GM18508 (cell line): ENCODE measurements at regions not wholly inside any gene's neighbourhood (a gene's known extent, or its start where the extent isn't known, plus 50 kb on each side); places are given as distances from the start of the nearest gene placed in this dataset.

Experiments used
- ATAC-seq: cut with Tn5 transposase; IDR thresholded peaks from one replicate; pipeline ENCODE4 v1.9.1; 2021; ENCODE audit warnings: moderate number of reproducible peaks; ENCODE audit not compliant: insufficient read depth, unreplicated experiment

DNA sequence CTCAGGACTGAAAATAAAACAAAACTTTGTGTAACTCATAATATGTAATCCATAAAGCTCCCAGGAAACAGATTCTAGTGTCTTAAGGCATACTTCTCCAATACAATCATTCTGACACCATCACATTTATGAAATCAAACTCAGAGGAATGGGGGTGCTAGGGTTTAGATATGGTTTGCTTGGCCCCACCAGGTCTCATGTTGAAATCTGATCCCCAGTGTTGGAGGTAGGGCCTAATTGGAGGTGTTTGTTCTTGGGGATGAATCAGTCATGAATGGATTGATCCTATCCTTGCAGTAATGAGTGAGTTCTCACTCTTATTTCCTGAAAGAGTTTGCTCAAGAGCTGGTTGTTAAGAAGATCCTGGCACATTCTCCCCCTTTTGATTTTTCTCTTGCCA lies 380.9 kb downstream of the ETS1 start:
- ATAC-seq, result no peak

DNA sequence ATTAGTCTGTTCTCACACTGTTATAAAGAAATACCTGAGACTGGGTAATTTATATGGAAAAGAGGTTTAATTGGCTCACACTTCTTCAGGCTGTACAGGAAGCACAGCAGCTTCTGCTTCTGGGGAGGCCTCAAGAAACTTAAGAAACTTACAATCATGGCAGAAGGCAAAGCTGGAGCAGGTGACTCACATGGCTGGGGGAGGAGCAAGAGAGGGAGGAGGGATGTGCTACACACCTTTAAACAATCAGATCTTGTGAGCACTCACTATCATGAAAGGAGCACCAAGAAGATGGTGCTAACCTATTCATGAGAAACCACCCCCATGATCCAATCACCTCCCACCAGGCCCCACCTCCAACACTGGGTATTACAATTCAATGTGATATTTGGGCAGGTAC lies 381.6 kb downstream of the ETS1 start:
- ATAC-seq, result no peak

DNA sequence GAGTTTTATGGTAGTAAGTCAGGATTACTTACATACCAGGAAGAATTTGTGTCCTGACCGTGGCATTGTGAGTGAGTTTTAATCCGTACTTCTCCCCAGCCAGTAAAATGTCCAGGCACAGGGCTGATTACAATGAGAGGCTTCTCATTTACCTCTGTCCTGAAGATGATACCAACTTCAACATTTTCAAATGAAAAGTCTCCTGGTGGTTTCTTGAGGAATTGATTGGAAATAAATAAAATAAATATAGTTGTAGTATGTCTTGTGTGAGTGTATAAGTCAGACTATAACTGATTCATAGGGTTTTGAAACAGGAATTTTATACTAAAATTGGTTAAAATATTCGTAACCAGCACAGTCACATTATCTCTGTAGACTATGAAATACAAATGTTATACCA lies 382.5 kb downstream of the ETS1 start:
- no peak for ATAC-seq

DNA sequence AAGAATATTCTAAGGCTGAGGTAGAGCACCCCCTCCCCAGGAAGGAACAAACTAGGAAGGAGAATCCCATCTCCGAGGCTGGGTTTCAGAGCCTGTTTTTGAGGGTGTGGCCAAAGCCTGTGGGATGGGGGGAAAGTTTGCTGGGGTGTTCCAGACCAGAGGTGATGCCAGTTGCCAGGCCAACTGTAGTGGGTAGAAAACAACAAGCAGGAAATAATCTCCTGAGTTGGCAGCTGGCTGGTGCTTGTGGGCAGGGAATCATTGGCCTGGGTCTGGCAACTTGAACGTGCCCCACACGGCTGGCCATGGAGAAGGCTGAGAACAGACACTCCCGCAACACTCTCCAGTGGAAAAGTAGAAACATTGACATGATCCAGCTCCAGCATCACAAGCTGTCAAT lies 385.6 kb downstream of the ETS1 start:
- no peak for ATAC-seq

DNA sequence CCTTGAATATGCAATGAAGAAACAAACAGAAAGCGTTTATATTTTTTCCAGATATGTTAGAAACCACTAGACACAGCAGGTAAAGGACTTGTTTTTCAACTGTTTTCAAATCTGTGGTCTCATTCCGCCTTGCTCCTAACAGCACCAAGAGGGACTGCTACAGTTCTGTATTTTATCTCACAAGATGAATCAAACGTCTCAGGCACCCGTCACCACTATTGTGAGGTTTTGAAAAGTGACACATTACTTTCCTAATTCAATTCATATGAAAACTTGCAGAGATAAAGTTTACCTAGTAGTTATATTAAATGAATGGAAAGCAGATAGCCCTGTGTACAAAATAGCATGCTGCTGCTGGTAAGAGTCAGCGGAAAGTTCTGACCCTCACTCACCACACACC lies 386.3 kb downstream of the ETS1 start:
- no peak for ATAC-seq

DNA sequence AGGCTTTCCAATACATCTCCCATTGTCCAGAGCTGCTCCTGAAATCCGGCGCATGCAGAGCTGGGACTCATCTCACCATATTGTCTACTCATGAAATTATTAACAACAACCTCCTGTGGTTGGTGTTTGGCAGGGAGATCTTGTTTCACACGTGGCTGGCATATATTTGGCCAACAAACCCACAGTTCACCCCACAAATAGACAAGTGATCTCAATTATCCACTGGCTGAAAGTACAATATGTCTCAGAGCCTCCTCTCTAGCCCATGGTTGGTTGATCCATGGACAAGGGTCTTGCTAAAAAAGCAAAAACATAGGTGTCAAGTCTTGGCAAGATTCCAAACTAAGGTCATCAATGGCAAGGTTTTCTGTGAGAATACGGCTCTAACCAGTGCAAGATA lies 386.9 kb downstream of the ETS1 start:
- no peak for ATAC-seq

DNA sequence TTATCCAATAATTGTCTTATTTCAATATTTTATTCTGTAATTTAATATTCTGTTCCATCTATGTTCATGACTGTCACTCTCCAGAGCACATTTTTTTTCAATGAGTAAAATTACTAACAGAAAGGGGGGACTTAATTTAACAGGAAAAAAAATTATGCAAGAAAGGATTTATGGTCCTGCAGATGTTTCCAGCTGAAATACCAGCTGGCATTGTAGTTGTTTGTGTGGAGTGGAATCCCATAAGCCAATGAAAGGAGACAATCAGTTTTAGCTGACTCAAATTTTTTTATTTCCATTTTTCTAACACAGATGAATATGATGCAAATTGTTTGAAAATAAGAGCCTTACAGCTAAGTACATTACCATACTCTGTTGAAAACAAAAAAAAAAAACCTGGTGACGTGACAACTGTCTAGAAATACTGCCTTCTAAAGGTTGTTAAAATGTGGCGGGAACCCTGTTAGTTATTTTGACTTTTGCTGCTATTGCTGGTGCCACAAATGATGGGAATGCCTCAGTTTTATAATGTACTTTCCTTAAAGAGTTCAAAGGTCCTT lies 389.1 kb downstream of the ETS1 start:
- ATAC-seq, result no peak

DNA sequence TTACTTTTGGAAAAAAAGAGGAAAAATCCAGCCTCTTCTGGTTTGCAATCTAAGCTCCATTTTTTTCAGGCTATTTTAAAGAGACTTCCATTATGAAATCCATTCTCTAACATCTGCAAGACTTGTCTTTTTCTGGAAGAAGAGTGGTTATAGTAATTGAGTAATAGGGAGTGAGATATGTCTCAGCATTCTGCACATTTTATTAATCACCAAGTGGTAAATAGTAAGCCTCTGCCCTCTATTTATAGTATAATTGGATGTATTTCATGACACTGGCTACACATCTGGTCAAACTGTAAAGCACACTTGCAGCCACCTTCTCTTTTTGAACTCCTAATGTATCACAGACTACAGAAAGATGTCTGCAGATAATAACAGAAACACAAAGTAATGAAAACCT lies 391.1 kb downstream of the ETS1 start:
- no peak for ATAC-seq

DNA sequence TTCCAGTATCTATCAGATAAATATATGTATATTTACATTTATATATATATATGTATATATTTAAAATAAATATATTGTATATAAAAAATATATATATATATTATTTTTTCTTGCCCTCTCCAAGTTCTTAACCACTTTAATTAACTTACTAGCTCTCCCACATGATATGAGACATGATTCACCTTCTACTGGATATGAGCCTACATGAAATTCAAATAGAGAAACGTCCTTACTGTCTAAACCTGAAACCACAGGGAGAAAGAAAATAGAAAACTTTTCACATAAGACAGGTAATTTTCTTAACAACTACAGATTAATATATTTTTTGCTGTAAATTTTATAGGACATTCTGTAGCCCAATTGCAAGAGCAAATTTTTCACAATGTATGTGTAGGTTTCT lies 391.6 kb downstream of the ETS1 start:
- no peak for ATAC-seq

DNA sequence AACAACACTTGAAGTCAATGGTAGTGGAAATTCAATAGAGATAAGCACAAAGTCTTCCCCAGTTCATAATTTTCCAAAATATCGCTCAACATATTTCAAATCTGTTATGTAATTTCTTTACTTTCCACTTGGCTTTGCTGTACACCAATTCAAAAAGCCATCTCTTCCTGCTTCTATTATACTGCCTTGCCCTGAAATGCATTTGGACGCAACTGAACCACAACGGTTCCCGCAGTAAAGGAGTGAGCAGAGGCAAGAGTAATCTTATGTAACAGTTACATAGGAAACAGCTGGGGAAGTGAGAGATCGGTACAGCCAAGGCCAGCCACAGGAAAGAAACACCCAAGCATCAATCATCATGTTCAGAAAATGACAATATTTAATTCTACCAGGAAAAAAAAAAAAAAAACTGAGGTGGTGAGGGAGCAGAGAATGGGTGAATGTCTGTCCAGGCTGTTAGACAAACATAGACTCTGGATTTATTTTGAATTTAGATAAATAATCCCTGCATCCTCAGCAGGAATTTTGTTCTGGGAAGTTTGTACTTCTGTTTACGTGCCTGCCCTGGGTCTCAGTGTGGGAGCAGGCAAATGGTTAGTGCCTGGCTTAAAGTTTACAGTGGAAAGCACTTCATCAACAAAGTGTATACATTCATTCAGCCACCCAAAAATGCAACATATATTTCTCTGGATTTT lies 392.2 kb downstream of the ETS1 start:
- ATAC-seq, result no peak

DNA sequence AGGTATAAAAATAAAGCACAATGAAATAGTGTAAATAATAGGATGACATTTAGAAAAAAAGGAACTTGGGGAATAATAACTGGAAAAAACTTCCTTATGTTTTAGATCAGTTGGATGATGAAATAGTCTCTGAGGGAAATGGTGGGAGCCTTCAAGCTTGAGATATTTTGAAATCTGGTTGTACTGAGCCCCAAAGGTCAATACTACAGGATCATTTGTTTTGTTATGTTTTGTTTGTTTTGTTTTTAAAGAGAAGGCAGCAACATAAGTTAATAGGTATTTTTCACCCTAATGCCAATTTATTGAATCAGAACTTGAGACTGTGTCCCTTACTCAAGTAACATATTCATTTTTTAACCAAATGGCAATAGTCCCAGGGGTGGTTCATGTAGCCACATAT lies 393.1 kb downstream of the ETS1 start:
- ATAC-seq, result no peak

DNA sequence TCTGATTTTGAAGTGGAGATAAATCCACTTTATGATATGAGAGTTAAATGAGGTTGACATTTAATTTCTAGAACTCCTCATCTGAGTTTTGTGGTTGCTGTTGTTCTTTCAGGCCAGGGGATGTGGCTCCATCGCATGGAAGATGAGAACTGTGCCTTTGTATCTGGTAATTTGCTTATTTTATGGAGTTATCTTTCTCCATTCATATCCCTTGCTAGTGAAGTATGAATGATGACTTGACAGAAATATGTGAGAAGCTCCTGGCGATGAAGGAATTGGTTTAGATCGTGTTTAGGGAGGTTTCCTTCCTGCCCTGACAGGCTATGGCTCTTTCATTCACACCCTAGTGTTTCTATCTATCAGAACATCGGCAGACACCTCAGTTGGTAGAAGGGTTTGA lies 393.7 kb downstream of the ETS1 start:
- ATAC-seq, result no peak

DNA sequence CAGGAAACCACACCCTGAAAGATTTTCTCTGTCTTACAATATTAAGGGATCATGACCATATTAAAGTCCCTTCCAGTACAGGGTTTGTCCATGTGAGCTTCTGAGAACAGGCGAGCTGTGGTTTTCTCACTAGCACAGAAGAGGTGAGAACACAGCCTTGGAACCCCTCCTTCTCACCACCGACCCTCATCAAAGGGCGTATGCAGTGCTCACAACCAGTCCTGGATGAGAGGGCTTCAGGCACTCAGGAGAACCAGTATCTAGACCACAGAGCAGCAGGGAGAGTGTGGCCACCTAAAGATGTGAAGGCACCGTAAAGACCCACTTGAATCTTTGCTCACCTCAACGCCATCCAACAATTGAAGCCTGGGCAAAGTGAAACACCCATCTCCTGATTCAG lies 397.0 kb downstream of the ETS1 start:
- no peak for ATAC-seq

DNA sequence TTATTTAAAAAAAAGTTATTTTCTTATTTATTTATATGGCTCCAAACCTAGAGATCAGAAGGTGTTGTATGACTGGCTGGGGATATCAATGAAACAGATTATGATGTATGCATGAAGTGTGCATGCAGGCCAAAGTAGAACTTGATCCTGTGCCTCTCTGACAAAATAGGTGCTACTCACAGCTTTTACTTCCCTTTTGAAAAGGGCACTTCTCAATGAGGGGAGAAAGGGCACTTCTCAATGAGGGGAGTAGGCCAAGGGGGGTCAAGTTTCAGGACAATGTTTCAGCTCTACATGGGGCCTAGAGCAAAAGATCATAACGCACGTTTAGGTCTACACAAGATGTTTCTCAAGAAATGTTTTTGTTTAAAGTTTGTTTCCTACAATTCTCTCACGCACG lies 397.5 kb downstream of the ETS1 start:
- no peak for ATAC-seq

DNA sequence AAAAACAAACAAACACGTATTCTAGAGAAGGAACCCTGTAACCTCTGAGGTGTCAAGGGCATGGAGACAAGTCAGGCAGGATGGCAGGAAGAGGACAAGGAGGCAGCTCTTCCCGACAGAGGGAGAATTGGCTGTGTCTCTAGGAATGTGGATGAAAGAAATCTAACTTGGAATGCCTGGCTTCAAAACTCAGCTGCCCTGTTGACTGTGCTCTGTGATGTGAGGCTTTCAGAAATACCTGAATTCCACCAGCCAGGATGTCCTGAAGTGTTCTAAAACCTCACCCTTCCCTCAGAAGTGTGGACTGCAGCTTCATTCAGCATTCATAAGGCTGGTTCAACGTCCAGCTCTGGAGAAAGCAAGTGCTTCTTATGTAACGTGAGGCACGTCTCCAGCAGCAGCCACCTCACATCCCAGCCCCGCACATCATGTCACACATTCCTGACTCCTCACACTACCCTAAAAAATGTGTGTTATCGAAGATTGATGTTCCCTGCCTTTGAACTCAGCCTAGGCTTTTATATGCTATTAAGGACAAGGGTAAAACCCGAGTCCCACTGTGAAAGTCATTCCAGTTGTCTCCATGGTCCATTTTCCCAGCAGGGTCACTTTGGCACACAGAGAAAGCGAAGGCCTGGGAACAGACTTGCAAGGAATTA lies 398.9 kb downstream of the ETS1 start:
- ATAC-seq, result no peak

DNA sequence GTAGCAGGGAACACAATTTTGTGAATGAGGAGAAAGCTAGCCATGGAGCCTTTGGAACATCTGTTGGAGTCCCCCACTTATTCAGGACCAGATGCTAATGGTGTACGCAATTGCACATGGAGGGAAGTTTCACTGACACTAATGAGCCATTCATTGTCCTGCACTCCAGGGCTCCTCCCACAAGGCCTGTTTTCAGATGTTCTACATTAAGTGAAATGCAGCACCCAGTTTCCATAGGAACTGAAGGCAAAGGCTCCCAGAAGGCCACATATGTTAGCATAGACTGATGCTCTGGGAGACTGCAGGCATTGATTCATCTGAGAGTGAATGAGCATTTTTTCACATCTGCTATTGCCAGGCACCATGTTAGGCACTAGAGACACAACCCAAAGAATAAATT lies 399.5 kb downstream of the ETS1 start:
- ATAC-seq, result no peak

DNA sequence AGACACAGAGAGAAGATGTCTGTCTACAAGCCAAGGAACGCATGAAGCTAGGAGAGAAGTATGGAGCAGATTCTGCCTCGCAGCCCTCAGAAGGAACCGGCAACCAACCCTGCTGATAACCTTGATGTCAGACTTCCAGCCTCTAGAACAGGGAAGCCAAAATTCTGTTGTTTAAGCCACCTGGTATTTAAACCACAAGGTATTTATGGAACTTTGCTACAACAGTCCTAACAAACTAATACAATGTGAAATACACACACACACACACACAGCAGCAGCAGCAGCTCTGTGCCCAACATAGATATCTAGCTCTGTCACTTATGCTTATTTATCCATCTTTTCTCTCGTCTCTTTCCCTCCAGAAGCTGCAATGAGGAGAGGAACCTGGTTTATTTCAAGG lies 400.0 kb downstream of the ETS1 start:
- no peak for ATAC-seq

DNA sequence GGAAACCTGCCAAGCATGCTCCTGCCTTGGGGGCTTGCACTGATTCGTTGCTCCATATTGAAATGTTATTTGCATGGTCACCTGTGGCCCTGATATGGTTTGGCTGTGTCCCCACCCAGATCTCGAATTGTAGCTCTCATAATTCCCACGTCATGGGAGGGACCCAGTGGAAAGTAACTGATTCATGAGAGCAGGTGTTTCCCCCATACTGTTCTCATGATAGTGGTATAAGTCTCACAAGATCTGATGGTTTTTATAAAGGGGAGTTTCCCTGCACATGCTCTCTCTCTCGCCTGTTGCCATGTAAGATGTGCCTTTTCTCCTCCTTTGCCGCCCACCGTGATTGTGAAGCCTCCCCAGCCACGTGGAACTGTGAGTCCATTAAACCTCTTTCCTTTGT lies 402.4 kb downstream of the ETS1 start:
- no peak for ATAC-seq

DNA sequence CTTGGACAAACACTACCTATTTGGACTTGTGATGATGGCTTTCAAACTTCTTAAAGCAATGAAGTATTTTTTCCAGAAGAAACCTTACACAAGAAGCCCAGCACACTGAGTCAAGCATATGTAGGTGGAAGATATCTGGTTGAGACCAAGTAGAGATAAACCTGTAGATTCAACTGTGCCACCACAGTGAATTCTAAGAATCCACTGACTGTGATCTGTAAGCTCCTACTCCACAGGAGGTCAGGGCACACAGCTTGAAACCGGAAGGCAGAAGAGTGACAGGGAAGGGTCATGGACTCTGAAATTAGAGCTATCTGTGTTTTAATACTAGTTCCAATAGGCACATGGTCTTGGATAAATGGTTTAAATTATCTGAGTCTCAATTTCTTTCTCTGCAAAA lies 404.5 kb downstream of the ETS1 start:
- ATAC-seq, result no peak

DNA sequence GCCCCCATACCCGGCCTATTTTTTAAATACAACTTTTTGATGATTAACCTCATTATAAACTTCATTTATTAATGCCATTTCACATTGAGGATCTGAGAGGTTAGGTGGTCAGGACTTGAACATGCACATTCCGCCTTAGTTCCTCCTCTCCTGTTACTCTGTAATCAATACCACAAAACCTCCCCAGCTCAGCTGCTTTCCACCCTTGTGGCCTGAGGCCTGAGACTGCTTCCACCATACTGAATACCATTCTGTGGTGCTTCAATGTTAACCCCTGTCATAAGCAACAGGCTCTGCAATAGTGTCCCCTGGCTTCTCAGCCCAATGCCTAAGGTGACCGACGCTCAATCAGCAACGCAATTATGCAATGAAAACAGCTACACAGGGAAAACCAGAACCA lies 405.4 kb downstream of the ETS1 start:
- no peak for ATAC-seq

DNA sequence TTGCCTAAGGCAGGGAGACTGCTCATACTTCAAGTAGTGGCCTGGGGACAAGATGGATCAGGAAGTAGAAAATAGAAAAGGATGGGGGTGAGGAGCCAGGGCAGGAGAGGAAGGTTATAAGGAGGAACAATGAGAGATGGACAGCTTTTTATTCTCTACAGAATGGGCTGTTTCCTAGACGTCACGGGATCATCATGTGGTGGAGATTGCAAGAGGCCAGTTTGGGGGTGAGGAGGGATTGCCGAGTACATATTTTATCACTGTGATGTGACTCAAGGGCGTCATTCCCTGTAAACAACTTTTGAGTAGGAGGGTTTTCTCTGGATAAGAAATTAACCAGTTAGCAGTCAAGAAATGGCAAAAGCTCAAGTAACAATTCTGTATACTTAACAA lies 406.3 kb downstream of the ETS1 start:
- no peak for ATAC-seq

DNA sequence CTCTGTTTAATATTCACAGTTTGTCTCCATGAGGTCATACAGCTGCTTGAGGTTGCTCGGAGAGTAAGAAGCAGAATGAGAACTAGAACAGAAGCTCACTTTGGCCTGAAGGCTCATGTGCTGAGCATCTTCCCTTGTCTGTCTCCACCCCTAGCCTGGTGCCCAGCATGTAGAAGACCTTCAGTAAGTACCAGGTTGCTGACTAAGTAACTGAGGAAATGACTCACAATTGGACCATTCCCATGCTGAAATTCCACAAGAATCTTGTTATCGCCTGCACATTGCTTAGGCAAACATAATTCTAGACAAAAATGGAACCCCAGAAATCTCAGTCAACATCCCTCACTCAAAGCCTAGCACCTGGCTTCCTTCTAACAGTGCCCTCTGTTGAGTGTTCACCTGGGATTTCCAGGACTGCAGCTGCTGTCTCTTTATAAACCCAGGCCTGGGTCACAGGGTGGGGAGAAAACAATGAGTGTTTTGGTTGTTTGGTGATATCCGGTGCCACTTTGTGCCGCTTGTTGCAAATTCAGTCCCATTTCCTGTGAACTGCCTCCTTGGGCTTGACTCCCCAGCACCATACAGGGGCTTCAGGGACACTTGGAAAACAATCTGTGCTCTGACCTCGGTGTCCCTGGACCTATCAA lies 406.8 kb downstream of the ETS1 start:
- ATAC-seq, result no peak
